Caco-2 (cell line): ENCODE measurements at regions not wholly inside any gene's neighbourhood (a gene's known extent, or its start where the extent isn't known, plus 50 kb on each side); places are given as distances from the start of the nearest gene placed in this dataset.

Experiments used
- BruUV-seq: library from RNA; stranded (reverse); fragments of 400-500 nt; replicated peaks from 2 replicates; lab custom pipeline; 2021; lab: Mats Ljungman, UMichigan
- CTCF ChIA-PET: fragments of 300-600 bp; sonication (Branson Sonifier 250); formaldehyde crosslinking; loops from one replicate; lab custom pipeline; 2022; ENCODE audit warnings: antibody characterized with exemption; lab: Charles Lee
- POLR2A ChIA-PET: fragments of 300-600 bp; sonication (Branson Sonifier 250); formaldehyde crosslinking; loops from one replicate; lab custom pipeline; 2022; ENCODE audit warnings: antibody characterized with exemption; lab: Charles Lee
- DNase-seq, 2 experiments: peaks; one replicate each; pipeline versions ENCODE4 v3.0.0 to v3.0.0-alpha.2; 2020 to 2022
- H3K27me3 ChIP-seq: replicated peaks from 2 replicates; pipeline ENCODE4 v1.6.0; 2011; ENCODE audit warnings: low read length; ENCODE audit not compliant: control insufficient read depth, insufficient read depth
- H3K36me3 ChIP-seq: 2 replicates; pipeline ENCODE4 v1.5.1; 2011; ENCODE audit warnings: low read length; ENCODE audit not compliant: control insufficient read depth, insufficient read depth
- H3K4me1 ChIP-seq: fragments of 250-450 bp; sonication (Bioruptor Pico); 2 replicates; pipeline ENCODE4 v1.5.1; 2020; ENCODE audit warnings: mild to moderate bottlenecking
- H3K4me3 ChIP-seq: 2 replicates; pipeline ENCODE4 v1.5.1; 2011; ENCODE audit warnings: low read depth, mild to moderate bottlenecking, control low read depth, low read length
- H3K9me3 ChIP-seq: fragments of 250-450 bp; sonication (Bioruptor Pico); 2 replicates; pipeline ENCODE4 v1.5.1; 2020; ENCODE audit warnings: mild to moderate bottlenecking, moderate library complexity
- H3K27ac Mint-ChIP-seq: one replicate; pipeline ENCODE4 v1.8.0; 2022; ENCODE audit warnings: mixed read lengths; ENCODE audit not compliant: unreplicated experiment
- H3K27me3 Mint-ChIP-seq: one replicate; pipeline ENCODE4 v1.8.0; 2022; ENCODE audit warnings: mixed read lengths; ENCODE audit not compliant: insufficient read depth, unreplicated experiment
- H3K36me3 Mint-ChIP-seq: one replicate; pipeline ENCODE4 v1.8.0; 2022; ENCODE audit warnings: mild to moderate bottlenecking, mixed read lengths; ENCODE audit not compliant: insufficient read depth, unreplicated experiment
- H3K4me1 Mint-ChIP-seq: one replicate; pipeline ENCODE4 v1.8.0; 2022; ENCODE audit warnings: low read depth, mixed read lengths; ENCODE audit not compliant: unreplicated experiment
- H3K4me3 Mint-ChIP-seq: one replicate; pipeline ENCODE4 v1.8.0; 2022; ENCODE audit warnings: mild to moderate bottlenecking, moderate library complexity, mixed read lengths; ENCODE audit not compliant: unreplicated experiment
- H3K9me3 Mint-ChIP-seq: one replicate; pipeline ENCODE4 v1.8.0; 2022; ENCODE audit warnings: mixed read lengths; ENCODE audit not compliant: unreplicated experiment
- CTCF ChIP-seq, 2 experiments: fragments of 200-600 bp in 1 of 2; IDR thresholded peaks; 1 replicate in 1 of 2; 2 replicates in 1 of 2; pipeline versions ENCODE4 v1.5.1 to v1.8.0; 2011 to 2022; ENCODE audit warnings: antibody characterized with exemption in 1 of 2, control low read depth in 1 of 2, inconsistent platforms in 1 of 2, low read depth in 1 of 2, low read length in 1 of 2, mild to moderate bottlenecking in 1 of 2, moderate library complexity in 1 of 2; ENCODE audit not compliant: insufficient read depth in 1 of 2, severe bottlenecking in 1 of 2, unreplicated experiment in 1 of 2
- intact Hi-C: fragments of 100-400 bp; cut with micrococcal nuclease; formaldehyde crosslinking; loops from one replicate; pipeline ENCODE4 v1.10.0; 2022; ENCODE audit not compliant: unreplicated experiment

GRCh38 chr12:47558625-47559345 is 147.0 kb downstream of the RPAP3 start:
- no peaks in the 10 kb centered on the region; the same call in 1 of the 2 replicates for H3K27me3 ChIP-seq
- Mint-ChIP-seq H3K4me1 (peaks cover 7% of the 10 kb centered on the region), H3K27ac (no peak overlapping the region), H3K36me3 (no peaks in the 10 kb centered on the region), H3K27me3 (peaks cover 20% of the 10 kb centered on the region), H3K9me3 (peaks cover 21% of the 10 kb centered on the region), H3K4me3 (no peak overlapping the region)
- BruUV-seq = no TSS peak
- no peak overlapping the region for H3K4me3 ChIP-seq
- H3K9me3 ChIP-seq = peaks cover 13% of the 10 kb centered on the region; the same call in 1 of the 2 replicates
- POLR2A ChIA-PET = no interaction called here
- intact Hi-C loops = no loop called here
- H3K36me3 ChIP-seq = no peaks in the 10 kb centered on the region
- no peak for TF ChIP-seq CTCF (IDR thresholded peaks at IDR 0.05; ENCODE audit: insufficient read depth in 1 of 2, low read depth in 1 of 2, low read length in 1 of 2, severe bottlenecking in 1 of 2, unreplicated experiment in 1 of 2)
- CTCF ChIA-PET = no interaction called here
- no peak for DNase-seq
- H3K4me1 ChIP-seq = no peaks in the 10 kb centered on the region

GRCh38 chr12:47557386-47557785 is 148.4 kb downstream of the RPAP3 start:
- CTCF ChIA-PET = no interaction called here
- intact Hi-C loops = no loop called here

More at GRCh38 chr12:47557386-47557785, 148.4 kb downstream of the RPAP3 start:
- Mint-ChIP-seq H3K4me1 (peaks cover 7% of the 10 kb centered on the region), H3K4me3 (no peak overlapping the region), H3K36me3 (no peaks in the 10 kb centered on the region), H3K27me3 (peaks cover 17% of the 10 kb centered on the region), H3K9me3 (peaks cover 33% of the 10 kb centered on the region), H3K27ac (no peak overlapping the region)
- Histone ChIP-seq H3K27me3 (no peaks in the 10 kb centered on the region), H3K4me3 (no peak overlapping the region), H3K36me3 (no peaks in the 10 kb centered on the region), H3K4me1 (no peaks in the 10 kb centered on the region), H3K9me3 (peaks cover 26% of the 10 kb centered on the region)
- no TSS peak for BruUV-seq
- POLR2A ChIA-PET = no interaction called here
- TF ChIP-seq CTCF (IDR thresholded peaks at IDR 0.05; ENCODE audit: insufficient read depth in 1 of 2, low read depth in 1 of 2, low read length in 1 of 2, severe bottlenecking in 1 of 2, unreplicated experiment in 1 of 2) = no peak
- no peak for DNase-seq
